GM23338 (cell line): ENCODE measurements at regions not wholly inside any gene's neighbourhood (a gene's known extent, or its start where the extent isn't known, plus 50 kb on each side); places are given as distances from the start of the nearest gene placed in this dataset.

Experiments
- EZH2 ChIP-seq: fragments of 200-600 bp; sonication (generic); IDR thresholded peaks from one replicate; pipeline ENCODE4 v1.8.0; 2017; ENCODE audit warnings: antibody characterized with exemption, mild to moderate bottlenecking, low read depth; ENCODE audit not compliant: unreplicated experiment
- TF ChIP-seq, protein P1 (sequence below), 2 experiments: fragments of 200-600 bp in 1 of 2; sonication (generic) in 1 of 2; conservative IDR thresholded peaks; 2 replicates each; pipeline versions ENCODE4 v1.5.1 to v1.6.1; 2016 to 2017; ENCODE audit warnings: antibody characterized with exemption in 2 of 2, low read depth in 2 of 2, mild to moderate bottlenecking in 2 of 2, moderate library complexity in 1 of 2

DNA sequence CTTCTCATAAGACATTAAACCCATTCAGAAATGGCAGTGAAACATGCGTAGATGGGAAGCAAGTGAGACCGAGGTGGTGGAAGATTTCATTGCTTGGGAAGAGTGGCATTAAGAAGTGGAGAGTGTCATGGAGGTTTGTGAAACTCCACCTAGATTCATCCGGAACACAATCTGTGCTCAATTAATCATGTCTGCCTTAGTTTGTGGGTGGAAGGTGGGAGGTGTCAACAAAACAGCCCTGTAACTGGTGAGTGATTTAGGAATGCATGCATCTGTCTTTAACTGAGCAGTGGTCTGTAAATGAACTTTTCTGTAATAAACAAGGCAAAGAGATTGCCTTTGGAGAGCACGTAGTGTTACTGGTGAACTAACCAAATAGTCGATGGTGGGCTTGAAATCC is 113.7 kb downstream of the WNT5A start:
- TF ChIP-seq, protein P1, sequence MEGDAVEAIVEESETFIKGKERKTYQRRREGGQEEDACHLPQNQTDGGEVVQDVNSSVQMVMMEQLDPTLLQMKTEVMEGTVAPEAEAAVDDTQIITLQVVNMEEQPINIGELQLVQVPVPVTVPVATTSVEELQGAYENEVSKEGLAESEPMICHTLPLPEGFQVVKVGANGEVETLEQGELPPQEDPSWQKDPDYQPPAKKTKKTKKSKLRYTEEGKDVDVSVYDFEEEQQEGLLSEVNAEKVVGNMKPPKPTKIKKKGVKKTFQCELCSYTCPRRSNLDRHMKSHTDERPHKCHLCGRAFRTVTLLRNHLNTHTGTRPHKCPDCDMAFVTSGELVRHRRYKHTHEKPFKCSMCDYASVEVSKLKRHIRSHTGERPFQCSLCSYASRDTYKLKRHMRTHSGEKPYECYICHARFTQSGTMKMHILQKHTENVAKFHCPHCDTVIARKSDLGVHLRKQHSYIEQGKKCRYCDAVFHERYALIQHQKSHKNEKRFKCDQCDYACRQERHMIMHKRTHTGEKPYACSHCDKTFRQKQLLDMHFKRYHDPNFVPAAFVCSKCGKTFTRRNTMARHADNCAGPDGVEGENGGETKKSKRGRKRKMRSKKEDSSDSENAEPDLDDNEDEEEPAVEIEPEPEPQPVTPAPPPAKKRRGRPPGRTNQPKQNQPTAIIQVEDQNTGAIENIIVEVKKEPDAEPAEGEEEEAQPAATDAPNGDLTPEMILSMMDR (conservative IDR thresholded peaks at IDR 0.05; ENCODE audit: low read depth in 2 of 2): no peak
- no peak for TF ChIP-seq EZH2
